A549 (cell line): ENCODE measurements at regions not wholly inside any gene's neighbourhood (a gene's known extent, or its start where the extent isn't known, plus 50 kb on each side); places are given as distances from the start of the nearest gene placed in this dataset.

Experiments used
- ATAC-seq, 2 experiments: fragments of 200-7000 bp in 1 of 2; fragments of >200 bp in 1 of 2; cut with Nextera tagmentation in 1 of 2; cut with Tn5 transposase in 1 of 2; 3 replicates each; pipeline versions ENCODE4 v1.8.0 to v1.9.1; 2018 to 2020; ENCODE audit warnings: mild to moderate bottlenecking in 1 of 2, moderate library complexity in 1 of 2
- CTCF ChIA-PET: fragments of 300-600 bp; sonication (Branson Sonifier 250); formaldehyde crosslinking; extraction: SDS; loops from one replicate; lab custom pipeline; 2021; ENCODE audit warnings: antibody characterized with exemption, inconsistent platforms; lab: Yijun Ruan, JAX
- POLR2A ChIA-PET: fragments of 350-600 bp; formaldehyde crosslinking; extraction: SDS; loops from one replicate; lab custom pipeline; 2021; ENCODE audit warnings: antibody characterized with exemption, inconsistent platforms; lab: Yijun Ruan, JAX
- DNase-seq, 2 experiments: peaks; one replicate each; pipeline versions ENCODE4 v3.0.0 to v3.0.0-alpha.2; 2011 to 2016; ENCODE audit warnings: low read depth in 1 of 2, low spot score in 1 of 2
- FAIRE-seq: peaks from 2 replicates; lab custom pipeline; 2011; peaks lifted over from hg19 to GRCh38; lab: Jason Lieb, UNC
- H3K27ac ChIP-seq, 2 experiments: fragments of >200 bp; sonication (Bioruptor Twin); formaldehyde crosslinking; 3 replicates each; pipeline ENCODE4 v1.5.1; 2016 to 2017
- H3K4me1 ChIP-seq: fragments of >200 bp; sonication (Bioruptor Twin); formaldehyde crosslinking; 3 replicates; pipeline ENCODE4 v1.6.1; 2016
- H3K4me2 ChIP-seq: fragments of >200 bp; sonication (Bioruptor Twin); formaldehyde crosslinking; 3 replicates; pipeline ENCODE4 v1.6.1; 2016
- H3K4me3 ChIP-seq: fragments of >200 bp; sonication (Bioruptor Twin); formaldehyde crosslinking; 3 replicates; pipeline ENCODE4 v1.5.1; 2016
- H3K9me3 ChIP-seq: fragments of >200 bp; sonication (Bioruptor Twin); formaldehyde crosslinking; 3 replicates; pipeline ENCODE4 v1.6.1; 2016
- CBX2 ChIP-seq: fragments of 200-600 bp; sonication (generic); IDR thresholded peaks from 2 replicates; pipeline ENCODE4 v1.6.1; 2016; ENCODE audit warnings: low read depth, mild to moderate bottlenecking, borderline replicate concordance
- CBX8 ChIP-seq: fragments of 200-600 bp; sonication (generic); IDR thresholded peaks from 2 replicates; pipeline ENCODE4 v1.6.1; 2016
- CHD2 ChIP-seq: fragments of 150-350 bp; IDR thresholded peaks from 2 replicates; pipeline ENCODE4 v1.6.1; 2014; ENCODE audit warnings: low read length; ENCODE audit not compliant: partially characterized antibody
- EHF ChIP-seq: fragments of 250-450 bp; sonication (Bioruptor Pico); IDR thresholded peaks from 2 replicates; pipeline ENCODE4 v1.5.0; 2020; ENCODE audit warnings: mild to moderate bottlenecking
- EP300 ChIP-seq, 2 experiments: fragments of >200 bp; sonication (Bioruptor Twin); formaldehyde crosslinking; IDR thresholded peaks; 2 replicates in 1 of 2; 3 replicates in 1 of 2; pipeline ENCODE4 v1.6.1; 2016 to 2017
- ESRRA ChIP-seq: fragments of 150-350 bp; IDR thresholded peaks from 2 replicates; pipeline ENCODE4 v1.6.1; 2014; ENCODE audit warnings: mild to moderate bottlenecking, low read length, borderline replicate concordance
- FOSL2 ChIP-seq, 2 experiments: fragments of 450-650 bp in 1 of 2; fragments of >200 bp in 1 of 2; sonication (Bioruptor Twin) in 1 of 2; formaldehyde crosslinking; IDR thresholded peaks; 2 replicates each; pipeline versions ENCODE4 v1.5.0 to v1.6.1; 2016 to 2020; ENCODE audit warnings: mild to moderate bottlenecking in 1 of 2, moderate library complexity in 1 of 2
- FOXS1 ChIP-seq: fragments of 250-450 bp; sonication (Bioruptor Pico); IDR thresholded peaks from 2 replicates; pipeline ENCODE4 v1.5.0; 2020; ENCODE audit warnings: mild to moderate bottlenecking, moderate library complexity
- GATA3 ChIP-seq: IDR thresholded peaks from 2 replicates; pipeline ENCODE4 v1.6.1; 2012; ENCODE audit warnings: borderline replicate concordance
- HOXB5 ChIP-seq: fragments of 250-450 bp; sonication (Bioruptor Pico); IDR thresholded peaks from 2 replicates; pipeline ENCODE4 v1.5.0; 2020; ENCODE audit warnings: mild to moderate bottlenecking, moderate library complexity
- JUN ChIP-seq, 2 experiments: fragments of >200 bp; sonication (Bioruptor Twin); formaldehyde crosslinking; IDR thresholded peaks; 2 replicates in 1 of 2; 3 replicates in 1 of 2; pipeline ENCODE4 v1.6.1; 2016 to 2017
- MAFK ChIP-seq: fragments of 450-650 bp; IDR thresholded peaks from 2 replicates; pipeline ENCODE4 v1.6.1; 2014; ENCODE audit not compliant: partially characterized antibody
- MYC ChIP-seq: IDR thresholded peaks from 2 replicates; pipeline ENCODE4 v1.6.1; 2012; ENCODE audit warnings: mild to moderate bottlenecking, inconsistent platforms, low read length, improper control_type of control experiment, borderline replicate concordance
- NPAS2 ChIP-seq: fragments of 250-450 bp; sonication (Bioruptor Pico); IDR thresholded peaks from 2 replicates; pipeline ENCODE4 v1.8.0; 2022; ENCODE audit warnings: mild to moderate bottlenecking, moderate library complexity, borderline replicate concordance
- PHF8 ChIP-seq: fragments of 200-600 bp; sonication (generic); IDR thresholded peaks from 2 replicates; pipeline ENCODE4 v1.6.1; 2016; ENCODE audit warnings: low read depth, mild to moderate bottlenecking, antibody characterized with exemption, moderate library complexity, borderline replicate concordance
- POLR2AphosphoS2 ChIP-seq: conservative IDR thresholded peaks from 2 replicates; pipeline ENCODE4 v1.6.1; 2012; ENCODE audit warnings: low read length, improper control_type of control experiment, inconsistent platforms
- RAD21 ChIP-seq, 2 experiments: fragments of >200 bp in 1 of 2; sonication (Bioruptor Twin) in 1 of 2; formaldehyde crosslinking in 1 of 2; IDR thresholded peaks in 1 of 2; conservative IDR thresholded peaks in 1 of 2; 2 replicates in 1 of 2; 3 replicates in 1 of 2; pipeline ENCODE4 v1.6.1; 2012 to 2018; ENCODE audit warnings: inconsistent platforms in 1 of 2
- RARB ChIP-seq: fragments of 250-450 bp; sonication (Bioruptor Pico); IDR thresholded peaks from 2 replicates; pipeline ENCODE4 v1.8.0; 2021; ENCODE audit warnings: mild to moderate bottlenecking, moderate library complexity
- RCOR1 ChIP-seq: fragments of 150-350 bp; IDR thresholded peaks from 2 replicates; pipeline ENCODE4 v1.6.1; 2014; ENCODE audit warnings: antibody characterized with exemption, low read length, low read depth
- RNF2 ChIP-seq: fragments of 200-600 bp; sonication (generic); IDR thresholded peaks from 2 replicates; pipeline ENCODE4 v1.6.1; 2016; ENCODE audit warnings: low read depth, mild to moderate bottlenecking, antibody characterized with exemption, moderate library complexity, borderline replicate concordance
- SMC3 ChIP-seq: fragments of >200 bp; sonication (Bioruptor Twin); formaldehyde crosslinking; IDR thresholded peaks from 3 replicates; pipeline ENCODE4 v1.6.1; 2018; ENCODE audit warnings: inconsistent platforms
- ZC3H11A ChIP-seq: fragments of 450-650 bp; IDR thresholded peaks from 2 replicates; pipeline ENCODE4 v1.6.1; 2014; ENCODE audit warnings: antibody characterized with exemption, mild to moderate bottlenecking
- ZSCAN20 ChIP-seq: fragments of 250-450 bp; sonication (Bioruptor Pico); IDR thresholded peaks from 2 replicates; pipeline ENCODE4 v1.8.0; 2022; ENCODE audit warnings: mild to moderate bottlenecking, moderate library complexity
- WGBS: methylation state at CpG from one replicate; pipeline ENCODE4 v1.1.6; 2017; ENCODE audit errors: missing lambda C conversion rate; 5-methylcytosine and 5-hydroxymethylcytosine counted together
- TF ChIP-seq, protein P1 (sequence below): fragments of >200 bp; sonication (Bioruptor Twin); formaldehyde crosslinking; IDR thresholded peaks from 3 replicates; pipeline ENCODE4 v1.5.1; 2016
- TF ChIP-seq, protein P2 (sequence below): IDR thresholded peaks from 2 replicates; pipeline ENCODE4 v1.6.1; 2012
- TF ChIP-seq, protein P3 (sequence below): fragments of 250-450 bp; sonication (Bioruptor Pico); IDR thresholded peaks from 2 replicates; pipeline ENCODE4 v1.5.0; 2021; ENCODE audit warnings: mild to moderate bottlenecking, moderate library complexity, borderline replicate concordance
- TF ChIP-seq, protein P4 (sequence below): fragments of >200 bp; sonication (Bioruptor Twin); formaldehyde crosslinking; IDR thresholded peaks from 3 replicates; pipeline ENCODE4 v1.6.1; 2016

DNA sequence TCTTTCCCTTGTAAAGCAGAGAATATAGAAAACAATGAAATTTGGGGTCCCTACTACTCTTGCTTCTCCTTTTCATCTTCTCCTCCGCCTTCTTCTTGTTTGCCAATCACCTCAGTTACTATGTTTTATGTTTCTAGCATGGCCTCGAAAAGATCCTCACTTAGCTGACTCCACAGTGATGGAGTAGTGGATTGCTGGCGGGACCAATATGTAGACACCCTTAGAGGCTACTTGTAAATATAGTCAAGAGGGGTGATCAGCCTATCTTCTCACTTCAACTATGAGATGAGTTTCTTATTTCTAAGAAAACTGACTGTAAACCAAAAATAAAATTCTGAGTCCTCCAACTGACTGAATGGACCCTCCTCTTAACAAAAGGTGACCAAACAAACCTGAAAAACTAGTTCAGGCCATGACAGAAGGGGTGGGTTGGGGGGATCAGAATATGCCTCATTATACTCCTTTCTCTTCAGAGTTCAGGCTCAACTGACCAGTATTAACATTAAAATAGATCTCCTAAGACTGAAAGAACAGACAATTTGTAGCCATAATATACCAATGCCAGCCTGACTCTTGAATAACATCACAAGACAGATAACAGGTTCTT is 829.0 kb downstream of the TLE4 start (continued):
- TF ChIP-seq, protein P1, sequence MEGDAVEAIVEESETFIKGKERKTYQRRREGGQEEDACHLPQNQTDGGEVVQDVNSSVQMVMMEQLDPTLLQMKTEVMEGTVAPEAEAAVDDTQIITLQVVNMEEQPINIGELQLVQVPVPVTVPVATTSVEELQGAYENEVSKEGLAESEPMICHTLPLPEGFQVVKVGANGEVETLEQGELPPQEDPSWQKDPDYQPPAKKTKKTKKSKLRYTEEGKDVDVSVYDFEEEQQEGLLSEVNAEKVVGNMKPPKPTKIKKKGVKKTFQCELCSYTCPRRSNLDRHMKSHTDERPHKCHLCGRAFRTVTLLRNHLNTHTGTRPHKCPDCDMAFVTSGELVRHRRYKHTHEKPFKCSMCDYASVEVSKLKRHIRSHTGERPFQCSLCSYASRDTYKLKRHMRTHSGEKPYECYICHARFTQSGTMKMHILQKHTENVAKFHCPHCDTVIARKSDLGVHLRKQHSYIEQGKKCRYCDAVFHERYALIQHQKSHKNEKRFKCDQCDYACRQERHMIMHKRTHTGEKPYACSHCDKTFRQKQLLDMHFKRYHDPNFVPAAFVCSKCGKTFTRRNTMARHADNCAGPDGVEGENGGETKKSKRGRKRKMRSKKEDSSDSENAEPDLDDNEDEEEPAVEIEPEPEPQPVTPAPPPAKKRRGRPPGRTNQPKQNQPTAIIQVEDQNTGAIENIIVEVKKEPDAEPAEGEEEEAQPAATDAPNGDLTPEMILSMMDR: no peak
- TF ChIP-seq, protein P2, sequence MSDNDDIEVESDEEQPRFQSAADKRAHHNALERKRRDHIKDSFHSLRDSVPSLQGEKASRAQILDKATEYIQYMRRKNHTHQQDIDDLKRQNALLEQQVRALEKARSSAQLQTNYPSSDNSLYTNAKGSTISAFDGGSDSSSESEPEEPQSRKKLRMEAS: no peak
- TF ChIP-seq SMC3 (no peak), RNF2 (no peak), CHD2 (no peak)

DNA sequence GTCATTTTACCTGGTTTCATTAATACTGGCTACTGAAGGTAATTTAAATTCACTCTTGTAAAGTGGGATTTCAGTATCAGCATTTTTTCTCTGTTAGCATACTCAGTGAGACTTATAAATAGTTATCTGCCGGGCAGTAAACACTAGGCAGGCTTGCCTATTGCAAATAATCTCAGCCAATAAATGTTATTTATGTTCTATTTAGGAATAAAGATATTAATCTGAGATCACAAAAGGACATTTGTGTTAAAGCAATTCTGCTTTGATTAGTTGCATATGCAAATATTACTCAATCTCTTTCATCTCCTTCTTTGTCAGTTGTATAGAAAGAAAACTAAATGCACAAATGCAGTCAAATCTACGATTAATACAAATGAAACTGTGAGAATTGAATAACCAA is 827.8 kb downstream of the TLE4 start:
- CTCF ChIA-PET: no interaction called here

DNA sequence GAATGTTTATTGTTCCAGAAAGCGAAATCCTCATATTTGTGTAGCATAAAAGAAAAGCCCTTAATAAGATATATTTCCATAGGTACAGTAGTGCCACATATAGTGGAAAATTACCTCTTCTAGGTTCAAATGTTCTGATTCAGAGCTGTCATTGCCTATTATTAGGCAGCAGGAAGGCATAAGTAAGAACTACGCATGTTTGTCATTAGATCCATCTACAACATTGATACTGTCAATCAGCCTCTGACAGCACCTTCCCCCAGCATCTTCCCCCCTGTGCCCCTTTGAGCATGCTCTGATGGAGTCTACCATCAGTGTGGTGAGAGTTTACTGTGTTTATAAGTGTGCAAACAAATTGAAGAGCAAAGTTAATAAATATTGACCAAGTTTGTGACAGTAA is 816.1 kb downstream of the TLE4 start:
- WGBS: 41% methylated on average over 2 of the region's 2 CpGs
- TF ChIP-seq MAFK: no peak
- no peak for TF ChIP-seq MYC
- TF ChIP-seq HOXB5 (CRISPR knock-in tag): no peak
- TF ChIP-seq EHF (CRISPR knock-in tag): no peak
- no peak for TF ChIP-seq ZC3H11A
- no peak for TF ChIP-seq GATA3
- TF ChIP-seq POLR2AphosphoS2: no peak
- Histone ChIP-seq H3K4me2 (no peak overlapping the region), H3K27ac (no peak overlapping the region), H3K9me3 (no peaks in the 10 kb centered on the region), H3K4me3 (no peak overlapping the region), H3K4me1 (no peaks in the 10 kb centered on the region)
- ATAC-seq: no peak
- POLR2A ChIA-PET: no interaction called here
- CTCF ChIA-PET: interaction anchor here (1.2 kb wide), 1 partner anchor 26 kb away, joined by 3 read pairs; no protein-coding TSS in a partner anchor
- no peak for FAIRE-seq
- DNase-seq: no peak

More for the DNA sequence above, 827.8 kb downstream of the TLE4 start:
- TF ChIP-seq, protein P3, sequence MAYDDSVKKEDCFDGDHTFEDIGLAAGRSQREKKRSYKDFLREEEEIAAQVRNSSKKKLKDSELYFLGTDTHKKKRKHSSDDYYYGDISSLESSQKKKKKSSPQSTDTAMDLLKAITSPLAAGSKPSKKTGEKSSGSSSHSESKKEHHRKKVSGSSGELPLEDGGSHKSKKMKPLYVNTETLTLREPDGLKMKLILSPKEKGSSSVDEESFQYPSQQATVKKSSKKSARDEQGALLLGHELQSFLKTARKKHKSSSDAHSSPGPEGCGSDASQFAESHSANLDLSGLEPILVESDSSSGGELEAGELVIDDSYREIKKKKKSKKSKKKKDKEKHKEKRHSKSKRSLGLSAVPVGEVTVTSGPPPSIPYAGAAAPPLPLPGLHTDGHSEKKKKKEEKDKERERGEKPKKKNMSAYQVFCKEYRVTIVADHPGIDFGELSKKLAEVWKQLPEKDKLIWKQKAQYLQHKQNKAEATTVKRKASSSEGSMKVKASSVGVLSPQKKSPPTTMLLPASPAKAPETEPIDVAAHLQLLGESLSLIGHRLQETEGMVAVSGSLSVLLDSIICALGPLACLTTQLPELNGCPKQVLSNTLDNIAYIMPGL: no peak
- TF ChIP-seq, protein P4, sequence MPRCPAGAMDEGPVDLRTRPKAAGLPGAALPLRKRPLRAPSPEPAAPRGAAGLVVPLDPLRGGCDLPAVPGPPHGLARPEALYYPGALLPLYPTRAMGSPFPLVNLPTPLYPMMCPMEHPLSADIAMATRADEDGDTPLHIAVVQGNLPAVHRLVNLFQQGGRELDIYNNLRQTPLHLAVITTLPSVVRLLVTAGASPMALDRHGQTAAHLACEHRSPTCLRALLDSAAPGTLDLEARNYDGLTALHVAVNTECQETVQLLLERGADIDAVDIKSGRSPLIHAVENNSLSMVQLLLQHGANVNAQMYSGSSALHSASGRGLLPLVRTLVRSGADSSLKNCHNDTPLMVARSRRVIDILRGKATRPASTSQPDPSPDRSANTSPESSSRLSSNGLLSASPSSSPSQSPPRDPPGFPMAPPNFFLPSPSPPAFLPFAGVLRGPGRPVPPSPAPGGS: no peak
- TF ChIP-seq RAD21 (conservative IDR thresholded peaks at IDR 0.05 in 1 of 2, IDR thresholded peaks at IDR 0.05 in 1 of 2) (no peak), CBX8 (no peak), JUN (IDR thresholded peaks at IDR 0.05) (no peak), CBX2 (no peak), RCOR1 (no peak), PHF8 (no peak), FOXS1 (no peak), SMC3 (no peak), MAFK (no peak), FOSL2 (IDR thresholded peaks at IDR 0.05) (no peak), FOSL2 (CRISPR knock-in tag; IDR thresholded peaks at IDR 0.05) (no peak), RARB (CRISPR knock-in tag) (no peak), ESRRA (no peak), EP300 (IDR thresholded peaks at IDR 0.05) (no peak), ZSCAN20 (CRISPR knock-in tag) (no peak), MYC (no peak), NPAS2 (CRISPR knock-in tag) (no peak), HOXB5 (CRISPR knock-in tag) (no peak)
- TF ChIP-seq, all 56 proteins: peak for 0
- ATAC-seq (no peak), FAIRE-seq (no peak), DNase-seq (no peak)
- Histone ChIP-seq H3K4me3 (no peak overlapping the region), H3K9me3 (no peaks in the 10 kb centered on the region; the same call in 2 of the 3 replicates), H3K4me1 (no peaks in the 10 kb centered on the region), H3K4me2 (no peak overlapping the region), H3K27ac (no peak overlapping the region)
- POLR2A ChIA-PET: no interaction called here
- 21% methylated on average over 2 of the region's 2 CpGs for WGBS
